HepG2 (cell line): ENCODE measurements at regions not wholly inside any gene's neighbourhood (a gene's known extent, or its start where the extent isn't known, plus 50 kb on each side); places are given as distances from the start of the nearest gene placed in this dataset.

ENCODE experiments used
- ATAC-seq: fragments of 200-7000 bp; cut with Tn5 transposase; 3 replicates; pipeline ENCODE4 v1.9.1; 2020; ENCODE audit warnings: mild to moderate bottlenecking, moderate library complexity
- BruUV-seq: library from RNA; stranded (reverse); fragments of 400-500 nt; replicated peaks from 2 replicates; lab custom pipeline; 2021; lab: Mats Ljungman, UMichigan
- CTCF ChIA-PET: fragments of 300-600 bp; formaldehyde crosslinking; extraction: SDS; loops from one replicate; lab custom pipeline; 2021; ENCODE audit warnings: low total read pairs, inconsistent platforms, low intra/inter-chr PET ratio; lab: Yijun Ruan, JAX
- POLR2A ChIA-PET: fragments of 350-600 bp; sonication (Branson Sonifier 250); formaldehyde crosslinking; loops from one replicate; lab custom pipeline; 2020; ENCODE audit warnings: antibody characterized with exemption, inconsistent platforms; lab: Yijun Ruan, JAX
- DNase-seq: peaks from one replicate; pipeline ENCODE4 v3.0.0-alpha.2; 2015; ENCODE audit warnings: low spot score
- FAIRE-seq: peaks from 3 replicates; lab custom pipeline; 2011; peaks lifted over from hg19 to GRCh38; lab: Jason Lieb, UNC
- H2AFZ ChIP-seq: one replicate; pipeline ENCODE4 v1.6.1; 2011; ENCODE audit warnings: low read length, inconsistent platforms
- H3K27ac ChIP-seq: fragments of 300-600 bp; 3 replicates; pipeline ENCODE4 v1.8.0; 2011; ENCODE audit warnings: mixed run types, mild to moderate bottlenecking, mixed read lengths, low read length, inconsistent platforms; ENCODE audit not compliant: insufficient read depth; ENCODE audit errors: extremely low read length
- H3K27me3 ChIP-seq, 2 experiments: fragments of 200-600 bp in 1 of 2; 2 replicates in 1 of 2; 3 replicates in 1 of 2; pipeline versions ENCODE4 v1.6.0 to v1.8.0; 2011; ENCODE audit warnings: low read length in 2 of 2, mild to moderate bottlenecking in 2 of 2, moderate library complexity in 2 of 2, inconsistent platforms in 1 of 2; ENCODE audit not compliant: insufficient read depth in 2 of 2, control insufficient read depth in 1 of 2
- H3K36me3 ChIP-seq, 2 experiments: fragments of 200-600 bp in 1 of 2; replicated peaks in 1 of 2; 2 replicates in 1 of 2; 3 replicates in 1 of 2; pipeline versions ENCODE4 v1.5.1 to v1.8.0; 2011; ENCODE audit warnings: low read length in 2 of 2, inconsistent platforms in 1 of 2; ENCODE audit not compliant: insufficient read depth in 2 of 2, control insufficient read depth in 1 of 2
- H3K4me1 ChIP-seq: 2 replicates; pipeline ENCODE4 v1.5.1; 2012; ENCODE audit warnings: low read length, inconsistent platforms; ENCODE audit not compliant: insufficient read depth
- H3K4me2 ChIP-seq: 2 replicates; pipeline ENCODE4 v1.6.0; 2011; ENCODE audit warnings: low read depth, low read length, inconsistent platforms
- H3K4me3 ChIP-seq, 3 experiments: fragments of 200-600 bp in 1 of 3; sonication (generic), shearing (Covaris generic) in 1 of 3; replicated peaks in 1 of 3; 2 replicates each; pipeline ENCODE4 v1.5.1; 2011 to 2016; ENCODE audit warnings: low read length in 3 of 3, inconsistent platforms in 2 of 3, low read depth in 2 of 3, mild to moderate bottlenecking in 2 of 3, control low read depth in 1 of 3, mixed read lengths in 1 of 3; ENCODE audit not compliant: insufficient read depth in 1 of 3
- H3K79me2 ChIP-seq: one replicate; pipeline ENCODE4 v1.6.1; 2011; ENCODE audit warnings: low read length, inconsistent platforms; ENCODE audit not compliant: insufficient read depth
- H3K9ac ChIP-seq: 2 replicates; pipeline ENCODE4 v1.6.0; 2011; ENCODE audit warnings: mild to moderate bottlenecking, low read depth, low read length, inconsistent platforms; ENCODE audit not compliant: insufficient read depth
- H3K9me3 ChIP-seq: 2 replicates; pipeline ENCODE4 v1.5.1; 2012; ENCODE audit warnings: mild to moderate bottlenecking, low read length
- H4K20me1 ChIP-seq: 2 replicates; pipeline ENCODE4 v1.6.0; 2011; ENCODE audit warnings: inconsistent platforms, mild to moderate bottlenecking, low read length, moderate library complexity; ENCODE audit not compliant: insufficient read depth
- HNRNPLL ChIP-seq: fragments of 200-400 bp; formaldehyde crosslinking; IDR thresholded peaks from 2 replicates; pipeline ENCODE4 v1.6.1; 2017; ENCODE audit warnings: mild to moderate bottlenecking, low read depth, low read length; ENCODE audit not compliant: poor library complexity, severe bottlenecking
- IKZF5 ChIP-seq: IDR thresholded peaks from 2 replicates; pipeline ENCODE4 v1.6.1; 2018; ENCODE audit warnings: missing genetic modification reagents, mild to moderate bottlenecking, missing compliant biosample characterization
- IRF1 ChIP-seq: sonication (generic); formaldehyde crosslinking; IDR thresholded peaks from 2 replicates; pipeline ENCODE4 v1.4.0; 2020; ENCODE audit warnings: low read depth, mild to moderate bottlenecking, missing genetic modification reagents
- JUND ChIP-seq: sonication (generic); formaldehyde crosslinking; IDR thresholded peaks from 2 replicates; pipeline ENCODE4 v1.8.0; 2022; ENCODE audit warnings: mild to moderate bottlenecking, missing genetic modification reagents
- MXD3 ChIP-seq: IDR thresholded peaks from 2 replicates; pipeline ENCODE4 v1.6.1; 2016; ENCODE audit warnings: mild to moderate bottlenecking, missing biosample characterization, missing genetic modification reagents
- TBX3 ChIP-seq: fragments of 450-650 bp; IDR thresholded peaks from 2 replicates; pipeline ENCODE4 v1.6.1; 2017; ENCODE audit warnings: antibody characterized with exemption, mild to moderate bottlenecking, inconsistent platforms, borderline replicate concordance
- TOPORS ChIP-seq: sonication (generic); formaldehyde crosslinking; IDR thresholded peaks from 2 replicates; pipeline ENCODE4 v1.8.0; 2023; ENCODE audit warnings: mild to moderate bottlenecking, missing genetic modification reagents
- ZKSCAN5 ChIP-seq: sonication (generic); formaldehyde crosslinking; IDR thresholded peaks from 2 replicates; pipeline ENCODE4 v1.5.1; 2020; ENCODE audit warnings: mild to moderate bottlenecking, missing genetic modification reagents
- ZNF17 ChIP-seq: sonication (generic); formaldehyde crosslinking; IDR thresholded peaks from 2 replicates; pipeline ENCODE4 v1.5.0; 2020; ENCODE audit warnings: mild to moderate bottlenecking, missing genetic modification reagents
- ZNF280B ChIP-seq: sonication (generic); formaldehyde crosslinking; IDR thresholded peaks from 2 replicates; pipeline ENCODE4 v1.5.0; 2020; ENCODE audit warnings: missing genetic modification reagents, mild to moderate bottlenecking, borderline replicate concordance
- ZNF281 ChIP-seq: sonication (generic); formaldehyde crosslinking; IDR thresholded peaks from 2 replicates; pipeline ENCODE4 v1.4.0; 2020; ENCODE audit warnings: missing genetic modification reagents, borderline replicate concordance
- ZNF331 ChIP-seq: sonication (generic); formaldehyde crosslinking; IDR thresholded peaks from 2 replicates; pipeline ENCODE4 v1.4.0; 2020; ENCODE audit warnings: missing genetic modification reagents
- ZNF430 ChIP-seq: sonication (generic); formaldehyde crosslinking; IDR thresholded peaks from 2 replicates; pipeline ENCODE4 v1.9.0; 2021; ENCODE audit warnings: mild to moderate bottlenecking, missing genetic modification reagents
- ZNF546 ChIP-seq: sonication (generic); formaldehyde crosslinking; conservative IDR thresholded peaks from 2 replicates; pipeline ENCODE4 v1.8.1; 2023; ENCODE audit warnings: mild to moderate bottlenecking, missing genetic modification reagents
- ZNF598 ChIP-seq: sonication (generic); formaldehyde crosslinking; IDR thresholded peaks from 2 replicates; pipeline ENCODE4 v1.5.1; 2020; ENCODE audit warnings: mild to moderate bottlenecking, missing genetic modification reagents, borderline replicate concordance
- ZNF672 ChIP-seq: sonication (generic); formaldehyde crosslinking; IDR thresholded peaks from 2 replicates; pipeline ENCODE4 v1.8.1; 2022; ENCODE audit warnings: missing genetic modification reagents
- ZNF737 ChIP-seq: sonication (generic); formaldehyde crosslinking; IDR thresholded peaks from 2 replicates; pipeline ENCODE4 v1.5.0; 2020; ENCODE audit warnings: missing genetic modification reagents, mild to moderate bottlenecking, borderline replicate concordance
- ZNF850 ChIP-seq: sonication (generic); formaldehyde crosslinking; conservative IDR thresholded peaks from 2 replicates; pipeline ENCODE4 v1.9.0; 2021; ENCODE audit warnings: mild to moderate bottlenecking, missing genetic modification reagents
- WGBS: methylation state at CpG from one replicate; pipeline ENCODE4 v1.1.6; 2017; ENCODE audit warnings: low lambda C conversion rate; 5-methylcytosine and 5-hydroxymethylcytosine counted together
- in situ Hi-C: cut with HindIII; loops from 2 replicates; pipeline ENCODE4 v1.10.0; 2017; ENCODE audit warnings: low pct_unique_long_range_greater_than_20kb; ENCODE audit not compliant: extremely low pct_ligation_motif_present
- intact Hi-C: fragments of 100-400 bp; cut with micrococcal nuclease; formaldehyde crosslinking; loops from one replicate; pipeline ENCODE4 v1.10.0; 2022; ENCODE audit not compliant: unreplicated experiment

- ATAC-seq (no peak), FAIRE-seq (no peak), DNase-seq (no peak)
- Histone ChIP-seq H3K79me2 (no peaks in the 10 kb centered on the region), H3K27ac (no peak overlapping the region), H3K36me3 (no peaks in the 10 kb centered on the region), H3K9me3 (no peaks in the 10 kb centered on the region), H3K9ac (no peak overlapping the region), H3K4me3 (no peak overlapping the region), H3K4me1 (peaks cover 46% of the 10 kb centered on the region), H3K27me3 (no peaks in the 10 kb centered on the region), H4K20me1 (no peaks in the 10 kb centered on the region), H2AFZ (no peak overlapping the region), H3K4me2 (no peak overlapping the region)
- in situ Hi-C loops (no loop called here), intact Hi-C loops (loop anchor here (10.0 kb wide), 1 partner anchor 119 kb away; no protein-coding TSS in a partner anchor)
- BruUV-seq = no TSS peak
- POLR2A ChIA-PET = no interaction called here
- 97% methylated on average over 3 of the region's 3 CpGs for WGBS
- CTCF ChIA-PET = no interaction called here
- no peak for TF ChIP-seq JUND (CRISPR knock-in tag)
- TF ChIP-seq ZNF598 (CRISPR knock-in tag) = no peak
- no peak for TF ChIP-seq ZNF430 (CRISPR knock-in tag)
- TF ChIP-seq IKZF5 (CRISPR knock-in tag) = no peak
- TF ChIP-seq ZNF280B = no peak
- no peak for TF ChIP-seq ZNF331 (CRISPR knock-in tag)
- TF ChIP-seq TOPORS (CRISPR knock-in tag) = no peak
- no peak for TF ChIP-seq ZKSCAN5 (CRISPR knock-in tag)
- no peak for TF ChIP-seq ZNF281
- no peak for TF ChIP-seq HNRNPLL
- no peak for TF ChIP-seq IRF1 (CRISPR knock-in tag)
- TF ChIP-seq ZNF672 (CRISPR knock-in tag) = no peak
- TF ChIP-seq ZNF737 = no peak
- TF ChIP-seq ZNF850 (CRISPR knock-in tag) = no peak
- TF ChIP-seq ZNF17 (CRISPR knock-in tag) = no peak
- TF ChIP-seq TBX3 = no peak
- no peak for TF ChIP-seq ZNF546
- TF ChIP-seq MXD3 (CRISPR knock-in tag) = no peak
Measured at GRCh38 chr13:50523307-50523706, 320.2 kb downstream of the DLEU7 start.
